ENCODE measurements at regions not wholly inside any gene's neighbourhood (a gene's known extent, or its start where the extent isn't known, plus 50 kb on each side); places are given as distances from the start of the nearest gene placed in this dataset.
"Not testable (repeated sequence)": the region's sequence is repeated elsewhere in the genome, so short reads cannot be mapped to it uniquely, and the experiment has no call there.

GRCh38 chr2:40016151-40016885 lies 237.3 kb upstream of the THUMPD2 start:
- TF ChIP-seq CTCF (IDR thresholded peaks at IDR 0.05; ENCODE audit: borderline replicate concordance): no peak

GRCh38 chr2:40013962-40014361 lies 234.9 kb upstream of the THUMPD2 start:
- intact Hi-C loops (cut with micrococcal nuclease); H3K27me3 ChIP-seq (ENCODE audit: low read depth): not testable (repeated sequence)

More at GRCh38 chr2:40016151-40016885, 237.3 kb upstream of the THUMPD2 start:
- peaks cover 14% of the 10 kb centered on the region for H3K9me3 ChIP-seq (replicated peaks)
- no peak for DNase-seq
- intact Hi-C loops (cut with micrococcal nuclease): no loop called here
- no peak overlapping the region for H3K4me3 ChIP-seq
- no peaks in the 10 kb centered on the region for H3K27me3 ChIP-seq (ENCODE audit: low read depth)
- H3K4me1 ChIP-seq: no peaks in the 10 kb centered on the region
- no peak overlapping the region for H3K27ac ChIP-seq (replicated peaks)
- no peaks in the 10 kb centered on the region for H3K36me3 ChIP-seq

GRCh38 chr2:40004336-40004735 lies 225.3 kb upstream of the THUMPD2 start:
- H3K4me1 ChIP-seq: peaks cover 9% of the 10 kb centered on the region
- H3K36me3 ChIP-seq: no peaks in the 10 kb centered on the region
- no peak overlapping the region for H3K27ac ChIP-seq (replicated peaks)
- no peaks in the 10 kb centered on the region for H3K27me3 ChIP-seq (ENCODE audit: low read depth)
- no peaks in the 10 kb centered on the region for H3K9me3 ChIP-seq (replicated peaks)
- no peak for TF ChIP-seq CTCF (IDR thresholded peaks at IDR 0.05; ENCODE audit: borderline replicate concordance)
- no peak for DNase-seq
- intact Hi-C loops (cut with micrococcal nuclease): no loop called here
- no peak overlapping the region for H3K4me3 ChIP-seq

More at GRCh38 chr2:40013962-40014361, 234.9 kb upstream of the THUMPD2 start:
- H3K4me1 ChIP-seq; H3K27ac ChIP-seq (replicated peaks); H3K4me3 ChIP-seq; H3K36me3 ChIP-seq; DNase-seq; H3K9me3 ChIP-seq (replicated peaks): not testable (repeated sequence)

GRCh38 chr2:40002339-40002738 lies 223.3 kb upstream of the THUMPD2 start:
- DNase-seq: no peak
- TF ChIP-seq CTCF (IDR thresholded peaks at IDR 0.05; ENCODE audit: borderline replicate concordance): no peak
- Histone ChIP-seq H3K27ac (replicated peaks) (no peak overlapping the region), H3K36me3 (no peaks in the 10 kb centered on the region), H3K27me3 (ENCODE audit: low read depth) (no peaks in the 10 kb centered on the region), H3K4me1 (peaks cover 9% of the 10 kb centered on the region), H3K9me3 (replicated peaks) (no peaks in the 10 kb centered on the region), H3K4me3 (no peak overlapping the region)
- intact Hi-C loops (cut with micrococcal nuclease): no loop called here

GRCh38 chr2:39999864-40000263 lies 220.8 kb upstream of the THUMPD2 start:
- no peaks in the 10 kb centered on the region for H3K27me3 ChIP-seq (ENCODE audit: low read depth)
- no peak overlapping the region for H3K27ac ChIP-seq (replicated peaks)
- no peaks in the 10 kb centered on the region for H3K36me3 ChIP-seq
- TF ChIP-seq CTCF (IDR thresholded peaks at IDR 0.05; ENCODE audit: borderline replicate concordance): no peak
- intact Hi-C loops (cut with micrococcal nuclease): no loop called here
- H3K4me1 ChIP-seq: peaks cover 9% of the 10 kb centered on the region
- H3K9me3 ChIP-seq (replicated peaks): no peaks in the 10 kb centered on the region
- DNase-seq: no peak
- no peak overlapping the region for H3K4me3 ChIP-seq

- H3K4me1 ChIP-seq: no peaks in the 10 kb centered on the region
- no peaks in the 10 kb centered on the region for H3K27me3 ChIP-seq (ENCODE audit: low read depth)
- no peak overlapping the region for H3K27ac ChIP-seq (replicated peaks)
- no peaks in the 10 kb centered on the region for H3K36me3 ChIP-seq
- no peak for DNase-seq
- H3K9me3 ChIP-seq (replicated peaks): no peaks in the 10 kb centered on the region
- intact Hi-C loops (cut with micrococcal nuclease): no loop called here
- no peak for TF ChIP-seq CTCF (IDR thresholded peaks at IDR 0.05; ENCODE audit: borderline replicate concordance)
- H3K4me3 ChIP-seq: no peak overlapping the region
These were observed 219.6 kb upstream of the THUMPD2 start for GRCh38 chr2:39998617-39999016.

Data from left ventricle myocardium inferior (tissue), 1 donor.